Mammary epithelial cell (primary cell): ENCODE measurements at regions not wholly inside any gene's neighbourhood (a gene's known extent, or its start where the extent isn't known, plus 50 kb on each side); places are given as distances from the start of the nearest gene placed in this dataset.

Experiments used
- CTCF ChIP-seq, 2 donors: IDR thresholded peaks in 1 of 2; conservative IDR thresholded peaks in 1 of 2; 2 replicates each; pipeline ENCODE4 v1.5.1; 2011 to 2012; ENCODE audit warnings: inconsistent platforms in 2 of 2, low read length in 2 of 2, mild to moderate bottlenecking in 2 of 2, control low read depth in 1 of 2, low read depth in 1 of 2; ENCODE audit not compliant: insufficient read depth in 1 of 2; ENCODE audit errors: extremely low read depth in 1 of 2
- EZH2 ChIP-seq: IDR thresholded peaks from 2 replicates; pipeline ENCODE4 v1.6.1; 2012; ENCODE audit warnings: low read length, inconsistent platforms, borderline replicate concordance

- TF ChIP-seq EZH2 (no peak), CTCF (conservative IDR thresholded peaks at IDR 0.05 in 1 of 2, IDR thresholded peaks at IDR 0.05 in 1 of 2; ENCODE audit: extremely low read depth in 1 of 2, insufficient read depth in 1 of 2, low read depth in 1 of 2, low read length in 2 of 2) (no peak)
Observed at GRCh38 chr9:91144769-91145168, 216.9 kb downstream of the AUH start.
